NCI-H2029 treated with DMSO at 0.1 percent for 48 hours (cell line): ENCODE measurements at regions not wholly inside any gene's neighbourhood (a gene's known extent, or its start where the extent isn't known, plus 50 kb on each side); places are given as distances from the start of the nearest gene placed in this dataset.
"Not testable (repeated sequence)": the region's sequence is repeated elsewhere in the genome, so short reads cannot be mapped to it uniquely, and the experiment has no call there.

ENCODE experiments used
- DNase-seq: peaks from one replicate; lab custom pipeline; 2025; lab: John Stamatoyannopoulos, UW

GRCh38 chr10:21290499-21291160, 234.9 kb downstream of the SKIDA1 start:
- DNase-seq = no peak

- DNase-seq = no peak
Observed at GRCh38 chr10:21289961-21290360, 235.5 kb downstream of the SKIDA1 start.

- no peak for DNase-seq
Observed at GRCh38 chr10:21289271-21289670, 236.2 kb downstream of the SKIDA1 start.

GRCh38 chr10:21285742-21286331, 239.6 kb downstream of the SKIDA1 start:
- DNase-seq = no peak

GRCh38 chr10:21285207-21285606, 240.3 kb downstream of the SKIDA1 start:
- DNase-seq = no peak

GRCh38 chr10:21284301-21284700, 241.2 kb downstream of the SKIDA1 start:
- no peak for DNase-seq

GRCh38 chr10:21283053-21283452, 242.4 kb downstream of the SKIDA1 start:
- DNase-seq = not testable (repeated sequence)

- no peak for DNase-seq
Observed at GRCh38 chr10:21281765-21282484, 243.6 kb downstream of the SKIDA1 start.

- no peak for DNase-seq
Observed at GRCh38 chr10:21280971-21281572, 244.4 kb downstream of the SKIDA1 start.

GRCh38 chr10:21280037-21280436, 245.4 kb downstream of the SKIDA1 start:
- no peak for DNase-seq

- DNase-seq = no peak
Observed at GRCh38 chr10:21279217-21279575, 246.3 kb downstream of the SKIDA1 start.

GRCh38 chr10:21278491-21279216, 246.8 kb downstream of the SKIDA1 start:
- peak; percentile 35 for DNase-seq

GRCh38 chr10:21273400-21273968, 252.0 kb downstream of the SKIDA1 start:
- no peak for DNase-seq

GRCh38 chr10:21272643-21273399, 252.7 kb downstream of the SKIDA1 start:
- no peak for DNase-seq

- DNase-seq = no peak
Observed at GRCh38 chr10:21270976-21271375, 254.5 kb downstream of the SKIDA1 start.

- no peak for DNase-seq
Observed at GRCh38 chr10:21269289-21269688, 256.2 kb downstream of the SKIDA1 start.

- peak; percentile 31 for DNase-seq
Observed at GRCh38 chr10:21265622-21266021, 259.9 kb downstream of the SKIDA1 start.

GRCh38 chr10:21264271-21264670, 261.2 kb downstream of the SKIDA1 start:
- no peak for DNase-seq

GRCh38 chr10:21263839-21264238, 261.6 kb downstream of the SKIDA1 start:
- no peak for DNase-seq

- no peak for DNase-seq
Observed at GRCh38 chr10:21263263-21263803, 262.1 kb downstream of the SKIDA1 start.

- no peak for DNase-seq
Observed at GRCh38 chr10:21261842-21262294, 263.6 kb downstream of the SKIDA1 start.
